ENCODE measurements at regions not wholly inside any gene's neighbourhood (a gene's known extent, or its start where the extent isn't known, plus 50 kb on each side); places are given as distances from the start of the nearest gene placed in this dataset.
"Not testable (repeated sequence)": the region's sequence is repeated elsewhere in the genome, so short reads cannot be mapped to it uniquely, and the experiment has no call there.

DNA sequence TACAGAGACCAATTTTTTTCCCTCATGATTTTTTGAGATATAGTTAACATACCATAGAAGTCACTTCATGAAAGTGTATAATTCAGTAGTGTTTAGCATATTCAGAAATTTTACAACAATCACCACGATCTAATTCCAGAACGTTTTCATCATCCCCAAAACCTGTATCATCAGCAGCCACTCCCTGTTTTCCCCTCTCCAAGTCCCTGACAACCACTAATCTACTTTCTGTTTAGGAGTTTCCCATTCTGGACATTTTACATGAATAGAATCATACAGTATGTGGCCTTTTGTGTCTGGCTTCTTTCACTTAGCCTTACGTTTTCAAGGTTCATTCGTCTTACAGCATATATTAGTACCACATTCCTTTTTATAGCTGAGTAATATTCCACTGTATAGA lies 204.2 kb upstream of the PLD5 start:
- no peak for DNase-seq

DNA sequence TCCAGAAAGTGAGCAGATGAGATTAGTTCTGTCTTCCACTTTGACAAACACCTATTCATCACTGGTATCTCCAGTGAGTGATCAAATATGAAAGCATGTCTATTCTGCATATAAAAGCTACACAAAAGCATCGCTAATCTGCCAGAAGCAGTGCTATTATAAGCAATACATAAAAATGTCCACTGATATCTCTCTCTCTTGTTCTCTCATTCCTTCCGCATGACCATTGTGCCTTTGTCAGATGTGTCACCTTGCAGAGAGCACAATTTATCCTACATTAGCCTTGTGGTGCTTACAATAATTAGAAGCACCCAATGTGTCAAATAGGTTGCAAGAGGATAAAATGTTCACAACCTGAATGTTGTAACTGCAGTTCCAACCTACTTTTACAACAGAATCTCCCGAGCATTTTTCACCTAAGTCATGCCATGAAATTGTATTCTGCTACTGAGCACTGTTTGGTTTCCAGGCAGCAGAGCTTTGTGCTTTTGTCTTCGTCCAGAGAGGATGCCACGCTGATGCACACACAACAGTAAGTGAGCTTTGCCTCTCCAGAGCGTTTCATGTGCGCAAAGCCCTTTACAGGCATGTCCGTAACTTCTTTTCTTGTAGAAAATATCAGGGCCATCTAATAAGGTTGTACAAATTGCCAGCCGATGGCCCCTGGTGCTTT lies 198.7 kb upstream of the PLD5 start:
- DNase-seq, result no peak

DNA sequence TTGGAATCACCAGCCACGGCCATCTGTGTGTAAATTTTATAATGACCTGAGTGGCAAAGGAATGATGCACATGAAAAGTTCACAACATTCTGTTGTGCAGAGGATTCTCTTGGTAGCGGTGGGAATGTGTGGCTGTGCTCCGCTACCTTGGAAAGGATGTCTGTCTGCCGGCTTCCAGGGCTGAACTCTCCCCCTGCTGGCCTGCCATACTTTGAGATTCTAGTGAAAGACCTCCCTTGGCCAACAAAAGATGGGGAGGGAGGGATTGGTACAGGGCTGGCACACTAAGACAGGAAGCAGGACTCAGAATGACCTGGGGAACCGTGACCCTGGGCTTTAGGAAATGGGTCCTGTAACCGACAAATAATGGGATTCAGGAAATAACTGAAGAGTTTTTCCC lies 194.5 kb upstream of the PLD5 start:
- no peak for DNase-seq

DNA sequence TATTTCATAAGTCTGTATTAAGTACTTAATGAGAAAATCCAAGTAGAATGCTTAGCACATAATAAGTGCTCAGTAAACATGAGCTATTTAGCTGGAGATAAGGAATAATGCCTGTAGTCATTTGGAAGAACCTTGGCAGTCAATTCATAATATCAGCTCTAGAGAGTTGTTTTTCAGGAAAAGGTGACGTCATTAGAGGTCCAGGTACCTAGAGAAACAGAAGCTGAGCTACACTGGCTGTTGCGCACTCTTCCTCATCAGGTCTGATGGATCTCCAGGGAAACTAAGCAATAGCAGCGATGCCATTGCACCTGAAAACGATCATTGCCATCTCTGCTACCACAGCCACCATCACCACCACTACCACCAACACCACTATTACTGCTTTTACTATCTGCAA lies 187.8 kb upstream of the PLD5 start:
- DNase-seq, result no peak

DNA sequence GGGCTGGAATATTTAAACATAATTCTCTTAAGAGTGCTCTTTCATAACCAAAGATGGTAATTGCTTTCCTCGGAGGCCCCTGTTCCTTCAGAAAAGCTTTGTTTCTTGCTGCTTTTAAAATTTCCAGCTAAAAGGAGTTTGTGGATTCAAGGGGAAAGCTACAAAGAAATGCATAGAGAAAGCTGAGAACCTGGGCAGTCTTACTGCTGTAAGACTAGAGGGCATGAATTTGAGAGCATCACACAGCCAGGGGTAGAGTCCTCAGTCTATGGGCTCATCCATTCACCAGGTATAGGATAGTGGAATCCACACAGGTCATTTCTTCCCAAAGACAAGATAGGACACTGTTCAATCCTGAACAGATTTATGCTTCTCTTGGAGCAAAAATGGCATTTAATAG lies 186.3 kb upstream of the PLD5 start:
- no peak for DNase-seq

DNA sequence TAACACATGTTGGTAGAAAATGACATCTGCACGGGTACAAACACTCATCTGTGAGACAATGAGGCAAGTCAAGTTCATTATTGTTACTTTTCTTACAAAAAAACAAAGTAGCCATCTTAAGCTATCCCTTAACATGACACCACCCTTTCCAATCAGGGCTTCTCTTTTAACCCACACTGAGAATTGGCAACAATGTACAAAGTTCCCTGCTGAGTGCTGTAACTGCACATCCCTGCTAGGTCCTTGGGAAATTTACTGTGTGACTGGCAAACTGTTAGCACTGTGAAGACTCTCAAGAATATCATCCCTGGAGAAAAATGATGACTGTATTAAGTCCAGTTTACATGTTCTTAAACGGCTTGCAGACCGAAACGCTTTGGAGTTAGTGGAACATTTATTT lies 185.8 kb upstream of the PLD5 start:
- no peak for DNase-seq

DNA sequence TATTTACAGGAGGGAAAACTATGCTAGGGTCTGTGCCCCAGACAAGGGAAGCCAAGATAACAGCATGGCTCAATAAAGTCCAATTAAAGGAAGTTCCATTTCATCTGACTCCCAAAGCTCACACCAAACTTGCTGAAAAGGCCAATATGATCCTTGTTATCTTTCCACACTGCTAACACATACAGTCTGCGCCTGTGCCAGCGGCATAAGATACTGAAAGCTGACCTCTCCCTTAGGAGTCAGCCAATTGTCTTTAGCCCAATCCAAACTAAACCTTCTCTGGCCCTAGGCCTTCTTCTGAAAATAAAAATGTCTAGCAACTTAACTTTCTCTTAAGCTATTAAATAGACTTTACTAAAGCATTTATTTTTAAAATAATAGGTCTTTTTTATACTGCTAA lies 179.0 kb upstream of the PLD5 start:
- no peak for DNase-seq

DNA sequence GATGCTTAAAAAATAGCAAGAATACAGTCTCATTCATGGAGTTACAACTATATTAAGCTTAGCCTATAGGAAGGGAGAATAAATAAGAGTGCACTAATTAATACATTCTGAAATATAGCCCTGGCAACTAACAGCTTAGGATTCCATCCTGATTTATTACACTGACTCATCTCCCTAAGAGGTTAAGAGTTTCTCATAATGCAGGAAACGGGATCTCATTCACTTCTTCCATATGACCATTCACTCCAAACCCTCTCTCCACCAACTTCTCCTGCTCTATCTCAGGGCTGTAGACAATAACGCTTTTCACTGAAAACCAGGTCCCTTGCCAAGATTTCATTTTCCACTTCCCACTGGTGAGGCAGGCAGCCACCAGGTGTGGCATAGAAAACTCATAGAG lies 168.5 kb upstream of the PLD5 start:
- no peak for DNase-seq

DNA sequence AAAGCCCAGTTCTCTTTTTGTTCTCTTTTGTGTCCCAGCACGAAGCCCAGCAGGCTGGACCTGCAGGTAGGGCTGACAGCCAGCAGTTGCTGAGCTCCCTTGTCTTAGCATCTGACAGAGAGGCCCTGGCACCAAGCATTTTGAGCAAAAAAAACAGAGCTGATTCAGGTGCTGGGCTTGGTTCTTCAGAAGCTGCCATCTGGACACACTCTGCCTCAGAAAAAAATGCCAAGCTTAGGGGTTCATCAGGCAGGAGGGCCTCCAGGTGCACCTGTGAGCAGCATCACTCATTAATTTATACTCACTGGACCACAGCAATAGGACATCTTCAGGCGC lies 167.1 kb upstream of the PLD5 start:
- DNase-seq, result no peak

DNA sequence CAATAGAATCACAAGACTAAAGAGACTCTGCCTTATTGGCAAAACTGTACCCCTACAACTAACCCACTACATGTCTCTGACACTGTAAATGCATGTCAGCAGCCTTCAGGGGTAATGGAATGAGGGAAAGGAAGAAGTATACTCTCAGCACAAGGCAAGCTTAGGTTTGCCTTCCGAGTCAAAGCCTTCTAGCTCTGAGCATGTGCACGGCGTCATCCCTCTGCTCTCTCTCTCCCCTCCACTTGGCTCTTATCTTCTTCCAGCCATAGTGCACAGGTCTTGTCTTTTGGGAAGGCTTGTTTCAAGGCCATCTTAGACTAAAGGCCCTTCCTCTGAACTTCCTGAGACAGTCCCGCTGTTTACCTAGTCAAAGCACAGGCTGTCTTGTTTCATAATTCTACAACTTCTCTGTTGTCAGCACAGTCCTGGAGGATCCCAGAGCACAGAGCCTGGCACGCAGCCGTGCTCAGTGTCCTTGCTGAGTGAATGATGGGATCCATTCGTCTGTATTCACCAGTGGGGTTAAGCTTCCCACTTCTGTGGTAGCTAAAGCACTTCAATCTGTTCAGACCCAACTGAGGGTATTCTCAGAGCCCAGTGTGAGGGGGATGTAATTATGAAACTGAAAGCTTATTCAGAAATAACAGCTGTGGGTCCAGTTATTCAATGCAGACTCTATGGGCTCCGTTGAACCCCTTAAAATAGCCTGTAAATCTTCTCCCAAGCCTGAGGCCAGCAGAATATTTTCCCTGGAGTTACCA lies 166.5 kb upstream of the PLD5 start:
- no peak for DNase-seq

DNA sequence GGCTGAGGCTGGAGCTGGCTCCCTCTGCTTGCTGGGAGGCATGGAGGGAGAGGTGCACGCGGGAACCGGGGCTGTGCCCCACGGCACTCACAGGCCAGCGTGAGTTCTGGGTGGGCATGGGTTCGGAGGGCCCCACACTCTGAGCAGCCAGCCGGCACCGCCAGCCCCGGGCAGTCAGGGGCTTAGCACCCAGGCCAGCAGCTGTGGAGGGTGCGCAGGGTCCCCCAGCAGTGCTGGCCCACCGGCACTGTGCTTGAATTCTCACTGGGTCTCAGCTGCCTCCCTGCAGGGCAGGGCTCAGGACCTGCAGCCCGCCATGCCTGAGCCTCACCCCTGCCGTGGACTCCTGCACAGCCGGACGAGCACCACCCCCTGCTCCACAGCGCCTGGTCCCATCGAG lies 164.9 kb upstream of the PLD5 start:
- no peak for DNase-seq

DNA sequence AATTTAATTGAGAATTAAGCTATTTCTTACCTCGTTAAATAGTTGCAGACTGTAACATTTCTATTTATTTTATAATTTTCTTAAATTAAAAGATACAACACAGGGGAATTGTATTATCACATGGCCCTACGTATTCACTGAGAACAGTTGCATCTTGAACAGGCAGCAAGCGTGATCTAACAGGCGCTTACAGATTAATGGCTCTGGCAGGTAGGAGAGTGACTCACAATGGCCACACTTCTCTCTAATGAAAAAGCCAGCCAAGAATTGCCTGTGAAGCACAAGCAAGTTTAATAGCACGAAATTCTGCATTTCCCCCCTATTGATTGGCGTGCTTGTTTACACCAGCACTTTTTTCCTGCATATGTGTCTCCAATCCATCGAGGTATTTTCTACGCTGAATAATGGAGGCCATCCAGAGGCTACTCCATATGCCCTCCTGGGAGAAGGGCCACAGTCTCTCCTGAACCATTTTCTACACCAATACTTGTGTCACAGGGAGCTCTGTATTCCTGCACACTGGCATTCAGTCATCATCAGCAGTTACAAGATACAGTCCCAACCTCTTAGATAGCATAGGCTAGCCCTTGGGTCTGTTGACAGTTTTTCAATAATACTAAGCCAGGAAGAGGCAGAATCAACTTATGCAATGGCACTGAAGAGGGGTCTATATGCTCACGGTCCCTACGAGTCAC lies 150.6 kb upstream of the PLD5 start:
- no peak for DNase-seq

DNA sequence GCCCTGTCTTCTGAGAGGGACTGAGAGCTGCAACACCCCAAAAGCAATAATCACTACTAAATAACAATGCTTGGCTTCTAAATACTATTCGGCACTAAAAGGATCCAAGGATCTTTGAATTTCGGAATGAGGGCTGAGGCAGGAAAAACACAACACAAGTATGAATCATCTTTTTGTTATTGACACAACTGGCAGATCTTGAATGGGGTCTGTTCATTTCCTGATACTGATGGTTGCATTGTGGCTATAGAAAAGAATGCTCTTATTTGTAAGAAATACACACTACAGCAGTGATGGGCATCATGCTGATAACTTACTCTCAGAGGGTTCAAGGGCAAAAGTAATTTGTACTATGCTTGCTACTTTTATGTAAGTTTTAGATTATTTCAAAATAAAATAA lies 149.2 kb upstream of the PLD5 start:
- DNase-seq, result no peak

DNA sequence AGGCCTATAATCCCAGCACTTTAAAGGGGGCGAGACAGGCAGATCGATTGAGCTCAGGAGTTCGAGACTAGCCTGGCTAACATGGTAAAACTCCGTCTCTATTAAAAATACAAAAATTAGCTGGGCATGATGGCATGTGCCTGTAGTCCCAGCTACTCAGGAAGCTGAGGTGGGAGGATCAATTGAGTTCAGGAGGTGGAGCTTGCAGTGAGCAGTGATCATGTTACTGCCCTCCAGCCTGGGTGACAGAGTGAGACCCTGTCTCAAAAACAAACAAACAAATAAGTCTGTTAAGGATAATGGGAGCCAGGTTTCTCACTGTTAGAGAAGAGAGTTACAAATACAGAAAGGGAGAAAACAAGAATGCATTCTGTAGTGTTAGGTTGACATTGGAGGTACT lies 148.7 kb upstream of the PLD5 start:
- not testable (repeated sequence) for DNase-seq

DNA sequence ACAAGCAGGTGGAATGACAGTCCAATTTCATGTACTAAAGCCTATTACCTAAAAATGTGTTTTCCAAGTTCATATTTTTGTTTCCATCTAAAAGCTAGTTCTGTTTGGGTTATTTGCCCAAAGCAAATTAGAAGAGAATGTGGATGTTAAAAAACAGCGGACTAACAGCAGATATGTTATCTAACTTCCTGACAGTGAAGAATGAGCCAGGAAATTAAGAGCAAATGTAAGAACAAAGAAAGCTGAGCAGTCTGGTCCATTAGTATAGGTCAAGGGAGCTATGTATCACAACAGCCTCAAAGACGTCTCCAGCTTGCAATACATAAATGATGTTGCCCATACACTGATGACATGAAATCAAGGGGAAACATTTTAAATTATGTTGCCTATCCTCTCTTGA lies 145.5 kb upstream of the PLD5 start:
- DNase-seq, result no peak

DNA sequence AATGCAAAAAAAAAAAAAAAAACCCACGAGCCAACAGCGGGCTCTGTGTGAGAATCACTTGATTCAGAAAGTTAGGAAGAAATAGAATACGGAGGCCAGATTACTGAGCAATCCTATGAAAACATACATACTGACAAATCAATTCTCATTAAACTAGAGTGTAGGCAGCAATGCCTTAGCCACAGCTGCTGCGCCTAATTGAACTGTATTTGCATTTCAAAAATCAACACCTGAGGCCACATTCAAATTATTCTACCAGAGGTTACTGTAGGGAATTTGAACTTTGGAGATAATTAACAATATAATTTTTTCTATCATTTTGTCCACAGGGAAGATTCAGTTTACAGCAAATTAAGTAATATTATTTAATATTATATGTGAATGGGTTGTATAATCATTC lies 138.4 kb upstream of the PLD5 start:
- DNase-seq, result peak in 1 of 2 experiments; percentile 2

DNA sequence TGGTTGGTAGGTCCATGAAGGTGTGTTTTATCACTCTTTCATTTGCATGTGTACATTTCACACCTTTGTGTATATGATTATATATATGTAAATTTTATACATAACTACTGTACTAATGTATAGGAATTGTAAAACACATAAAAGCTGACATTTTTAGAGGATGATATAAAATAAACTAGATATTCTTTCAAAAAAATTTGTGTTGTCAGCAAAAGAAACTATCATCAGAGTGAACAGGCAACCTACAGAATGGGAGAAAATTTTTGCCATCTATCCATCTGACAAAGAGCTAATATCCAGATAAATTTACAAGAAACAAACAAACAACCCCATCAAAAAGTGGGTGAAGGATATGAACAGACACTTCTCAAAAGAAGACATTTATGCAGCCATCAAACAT lies 129.3 kb upstream of the PLD5 start:
- DNase-seq, result not testable (repeated sequence)

DNA sequence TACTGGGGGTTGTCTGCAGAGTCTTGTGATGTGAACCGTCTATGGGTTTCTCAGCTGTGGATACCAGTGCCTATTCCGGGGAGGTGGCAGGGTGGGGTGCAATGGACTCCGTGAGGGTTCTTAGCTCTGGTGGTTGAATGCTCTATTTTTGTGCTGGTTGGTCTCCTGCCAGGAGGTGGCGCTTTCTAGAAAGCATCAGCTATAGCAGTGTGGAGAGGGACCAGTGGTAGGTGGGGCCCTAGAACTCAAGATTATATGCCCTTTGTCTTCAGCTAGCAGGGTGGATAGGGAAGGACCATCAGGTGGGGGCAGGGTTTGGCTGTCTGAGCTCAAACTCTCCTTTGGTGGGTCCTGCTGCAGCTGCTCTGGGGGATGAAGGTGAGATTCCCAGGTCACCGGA lies 127.3 kb upstream of the PLD5 start:
- peak; percentile 1 to 11 for DNase-seq

DNA sequence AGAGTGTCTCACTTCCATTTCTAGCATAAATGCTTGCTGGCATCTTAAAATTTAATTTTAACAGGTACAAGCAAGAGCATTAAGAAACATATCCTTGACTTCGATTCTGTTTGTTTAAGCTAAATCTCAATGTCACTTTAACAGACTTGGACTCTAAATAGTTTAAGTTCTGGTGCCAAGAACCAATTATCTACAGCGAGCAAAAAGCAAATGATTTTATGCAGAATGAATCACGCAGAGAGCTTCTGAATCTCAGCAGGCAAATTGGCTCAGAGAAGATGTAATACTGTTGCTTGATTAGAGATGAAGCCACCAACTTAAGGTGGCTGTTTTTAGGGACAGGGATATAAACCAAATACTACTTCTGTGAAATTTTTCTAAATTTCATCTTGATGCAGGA lies 117.0 kb upstream of the PLD5 start:
- DNase-seq, result no peak

DNA sequence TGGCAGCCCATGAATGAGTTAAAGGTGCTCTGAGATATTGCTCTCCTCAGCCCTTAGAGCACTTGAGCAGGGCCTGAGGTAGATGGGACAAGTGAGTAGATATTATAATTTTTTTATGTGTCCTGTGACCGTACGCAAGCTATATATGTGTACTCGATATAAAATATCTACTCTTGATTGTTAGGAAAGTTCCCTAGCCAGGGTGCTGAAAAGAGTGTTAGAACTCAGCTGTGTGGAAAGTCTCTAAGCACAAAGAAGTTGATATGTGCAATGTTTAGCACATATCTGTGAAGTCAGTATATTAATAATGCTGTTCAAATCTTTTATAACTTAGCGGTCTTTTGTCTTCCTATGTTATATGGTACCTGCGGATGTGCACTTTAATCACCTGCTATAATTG lies 114.6 kb upstream of the PLD5 start:
- no peak for DNase-seq

DNA sequence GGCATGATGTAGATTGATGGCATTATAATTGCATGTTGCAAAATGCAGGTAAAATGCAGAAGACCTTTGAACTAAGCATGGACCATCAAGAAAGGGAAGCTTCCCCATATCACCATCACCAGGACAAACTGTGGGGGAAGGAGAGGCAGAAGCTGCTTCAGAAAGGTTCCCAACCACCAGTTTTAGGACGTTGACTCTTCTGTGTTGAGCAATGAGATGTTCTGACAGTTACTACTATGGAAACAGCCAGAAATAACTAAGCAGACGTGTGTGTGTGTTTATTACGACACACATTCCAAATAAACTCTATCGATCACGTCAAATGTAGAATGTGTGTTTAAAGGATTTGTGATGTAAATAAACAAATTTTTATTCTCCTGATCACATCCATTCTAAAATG lies 110.2 kb upstream of the PLD5 start:
- DNase-seq, result no peak

DNA sequence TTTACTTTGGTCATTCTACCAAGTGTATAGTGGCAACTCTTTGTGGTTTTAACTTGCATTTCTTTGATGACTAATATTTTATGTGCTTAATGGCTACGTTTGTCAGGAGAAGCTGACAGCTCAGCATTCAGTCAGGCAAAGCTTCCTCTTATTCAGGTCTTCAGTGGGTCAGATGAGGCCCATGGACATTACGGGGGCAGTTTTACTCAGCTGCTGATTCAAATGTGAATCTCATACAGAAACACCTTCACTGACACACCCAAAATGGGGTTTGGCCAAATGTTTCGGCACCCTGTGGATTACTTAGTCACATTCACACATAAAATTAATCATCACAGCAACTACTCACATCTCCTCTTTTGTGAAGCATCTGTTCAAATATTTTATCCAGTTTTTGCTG lies 104.9 kb upstream of the PLD5 start:
- no peak for DNase-seq

DNA sequence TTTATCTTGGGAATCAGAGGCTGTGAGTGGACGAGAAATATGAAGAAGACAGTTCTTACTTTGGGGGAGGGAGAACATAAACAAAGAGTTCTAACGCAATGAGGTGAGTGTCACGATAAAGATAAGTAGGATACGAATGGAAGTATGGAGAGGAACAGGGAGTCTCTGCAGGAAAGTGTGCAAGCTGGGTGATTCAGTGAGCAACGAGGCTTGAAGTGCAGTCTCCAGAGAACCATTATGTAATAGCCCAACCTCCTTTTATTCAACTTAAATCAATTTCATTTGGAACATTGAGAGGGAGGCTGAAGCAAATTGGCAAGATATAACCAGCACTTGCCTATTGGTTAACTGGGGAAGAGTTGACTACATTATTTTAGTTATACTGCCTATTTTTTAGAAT lies 99.3 kb upstream of the PLD5 start:
- no peak for DNase-seq

DNA sequence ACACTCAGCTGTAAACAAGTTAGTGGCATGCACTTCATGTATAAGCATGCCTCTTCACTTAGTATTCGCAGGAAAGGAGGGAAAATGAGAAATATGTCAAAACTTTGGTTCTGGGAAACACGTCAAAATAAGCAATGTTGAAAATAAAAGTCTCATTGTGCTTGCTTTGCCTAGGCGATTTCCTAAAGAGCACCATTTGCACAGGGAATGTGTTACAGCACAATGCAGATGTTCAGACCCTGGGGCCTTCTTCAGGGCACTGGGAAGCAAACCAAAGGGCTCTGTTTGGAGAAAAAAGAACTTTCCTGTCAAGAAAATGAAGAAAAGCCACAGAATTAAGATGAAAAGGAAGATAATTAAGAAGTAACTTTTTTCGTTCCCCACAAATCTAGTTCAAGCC lies 98.6 kb upstream of the PLD5 start:
- no peak for DNase-seq

All from NCI-H526 (cell line).